Peyer's patch (tissue), 4 donors: ENCODE measurements at regions not wholly inside any gene's neighbourhood (a gene's known extent, or its start where the extent isn't known, plus 50 kb on each side); places are given as distances from the start of the nearest gene placed in this dataset.
"Not testable (repeated sequence)": the region's sequence is repeated elsewhere in the genome, so short reads cannot be mapped to it uniquely, and the experiment has no call there.

Experiments used
- DNase-seq, 3 donors: peaks; one replicate each; pipeline ENCODE4 v3.0.0-alpha.2; 2017 to 2019
- H3K27ac ChIP-seq, 4 donors: fragments of 200-600 bp; sonication (generic); one replicate each; pipeline ENCODE4 v1.5.1; 2016 to 2019
- H3K27me3 ChIP-seq, 2 donors: fragments of 200-600 bp; sonication (generic); one replicate each; pipeline ENCODE4 v1.5.1; 2019
- H3K36me3 ChIP-seq, 3 donors: fragments of 200-600 bp; sonication (generic); one replicate each; pipeline ENCODE4 v1.5.1; 2016 to 2019
- H3K4me1 ChIP-seq, 4 donors: fragments of 200-600 bp; sonication (generic); one replicate each; pipeline ENCODE4 v1.5.1; 2016 to 2019
- H3K4me3 ChIP-seq, 4 donors: fragments of 200-600 bp; sonication (generic); 1 replicate in 3 of 4; 2 replicates in 1 of 4; pipeline ENCODE4 v1.5.1; 2016 to 2019; ENCODE audit warnings: mild to moderate bottlenecking in 1 of 4
- H3K9me3 ChIP-seq, 4 donors: fragments of 200-600 bp; sonication (generic); one replicate each; pipeline ENCODE4 v1.5.1; 2016 to 2019; ENCODE audit warnings: mild to moderate bottlenecking in 1 of 4
- CTCF ChIP-seq, 6 experiments: fragments of 450-650 bp in 4 of 6; fragments of 200-600 bp in 2 of 6; sonication (generic) in 1 of 6; IDR thresholded peaks; one replicate each; pipeline ENCODE4 v1.5.1; 2017 to 2019; ENCODE audit warnings: antibody characterized with exemption in 6 of 6, mild to moderate bottlenecking in 3 of 6, moderate library complexity in 1 of 6
- POLR2A ChIP-seq, 2 donors: fragments of 450-650 bp; IDR thresholded peaks; one replicate each; pipeline ENCODE4 v1.5.1; 2017; ENCODE audit warnings: antibody characterized with exemption in 2 of 2, mild to moderate bottlenecking in 2 of 2, moderate library complexity in 2 of 2

DNA sequence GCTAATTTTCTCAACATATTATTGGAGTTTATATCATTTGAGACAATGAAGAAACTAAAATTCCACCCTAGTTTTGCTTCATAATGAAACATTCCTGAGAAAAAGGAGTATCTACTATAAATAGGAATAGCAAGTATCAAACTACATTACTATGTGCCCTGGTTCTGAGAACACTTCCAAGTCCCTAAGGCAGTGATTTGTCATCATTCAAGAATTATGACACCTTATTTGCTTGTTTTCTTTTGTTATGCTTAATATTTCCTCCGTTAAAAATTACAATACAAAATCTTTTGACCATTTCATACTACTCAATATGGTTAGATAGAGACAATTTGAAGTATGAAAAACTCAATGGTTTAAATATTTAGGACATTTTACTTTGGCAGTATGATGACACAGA, 707.8 kb upstream of the GOLIM4 start:
- Histone ChIP-seq H3K27ac (no peak overlapping the region), H3K4me3 (no peak overlapping the region), H3K9me3 (no peaks in the 10 kb centered on the region), H3K4me1 (no peaks in the 10 kb centered on the region), H3K27me3 (no peaks in the 10 kb centered on the region), H3K36me3 (no peaks in the 10 kb centered on the region)
- DNase-seq = no peak
- TF ChIP-seq CTCF (IDR thresholded peaks at IDR 0.05) (no peak), POLR2A (IDR thresholded peaks at IDR 0.05) (no peak)

- no peak for DNase-seq
- Histone ChIP-seq H3K27ac (no peak overlapping the region), H3K4me3 (no peak overlapping the region), H3K27me3 (no peaks in the 10 kb centered on the region), H3K4me1 (no peaks in the 10 kb centered on the region), H3K36me3 (no peaks in the 10 kb centered on the region), H3K9me3 (no peaks in the 10 kb centered on the region)
- TF ChIP-seq CTCF (IDR thresholded peaks at IDR 0.05) = no peak
- TF ChIP-seq POLR2A (IDR thresholded peaks at IDR 0.05) = no peak
Measured at GRCh38 chr3:168802766-168803165, 707.0 kb upstream of the GOLIM4 start.

DNA sequence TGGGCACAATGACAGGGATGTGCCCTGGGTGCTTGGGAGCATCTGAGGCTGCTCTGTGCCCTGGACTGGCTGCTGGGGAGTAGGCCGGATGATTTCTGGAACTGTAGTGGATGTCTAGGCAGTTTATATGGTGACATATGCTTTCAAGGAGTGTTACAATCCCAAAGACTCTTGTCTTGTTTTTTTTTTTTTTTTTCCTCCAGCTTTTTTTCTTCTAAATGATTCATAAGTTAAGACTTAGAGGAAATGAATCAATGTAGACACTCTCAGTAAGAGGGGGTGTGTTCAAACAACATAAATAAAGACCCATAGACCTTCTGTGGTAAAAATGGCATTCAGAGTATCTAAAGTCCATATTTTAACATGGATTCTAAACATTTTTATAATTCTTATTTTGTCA, 706.1 kb upstream of the GOLIM4 start:
- Histone ChIP-seq H3K36me3 (no peaks in the 10 kb centered on the region), H3K9me3 (no peaks in the 10 kb centered on the region), H3K4me3 (no peak overlapping the region), H3K27ac (no peak overlapping the region), H3K4me1 (no peaks in the 10 kb centered on the region), H3K27me3 (no peaks in the 10 kb centered on the region)
- TF ChIP-seq CTCF (IDR thresholded peaks at IDR 0.05) (no peak), POLR2A (IDR thresholded peaks at IDR 0.05) (no peak)
- DNase-seq = no peak

DNA sequence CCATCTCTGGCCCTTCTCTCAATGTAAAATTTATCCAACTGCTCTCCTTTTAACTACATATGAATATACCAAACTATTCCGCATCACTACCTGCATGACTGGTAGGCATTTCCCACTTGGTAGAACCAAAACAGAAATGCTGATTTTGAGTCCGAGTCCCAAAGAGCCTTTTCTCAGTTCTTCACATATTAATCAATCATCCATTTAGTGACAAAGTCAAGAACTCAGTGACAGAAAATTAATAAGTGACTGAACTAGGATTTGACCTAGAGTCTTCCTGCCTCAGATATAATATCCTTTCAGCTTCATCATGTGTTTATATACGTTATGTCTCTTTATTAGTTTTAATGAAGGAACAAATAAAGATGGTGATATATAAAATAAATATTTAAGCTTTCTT, 700.6 kb upstream of the GOLIM4 start:
- Histone ChIP-seq H3K27me3 (no peaks in the 10 kb centered on the region), H3K4me1 (no peaks in the 10 kb centered on the region), H3K27ac (no peak overlapping the region), H3K9me3 (no peaks in the 10 kb centered on the region), H3K36me3 (no peaks in the 10 kb centered on the region), H3K4me3 (no peak overlapping the region)
- no peak for DNase-seq
- TF ChIP-seq POLR2A (IDR thresholded peaks at IDR 0.05) (no peak), CTCF (IDR thresholded peaks at IDR 0.05) (no peak)

DNA sequence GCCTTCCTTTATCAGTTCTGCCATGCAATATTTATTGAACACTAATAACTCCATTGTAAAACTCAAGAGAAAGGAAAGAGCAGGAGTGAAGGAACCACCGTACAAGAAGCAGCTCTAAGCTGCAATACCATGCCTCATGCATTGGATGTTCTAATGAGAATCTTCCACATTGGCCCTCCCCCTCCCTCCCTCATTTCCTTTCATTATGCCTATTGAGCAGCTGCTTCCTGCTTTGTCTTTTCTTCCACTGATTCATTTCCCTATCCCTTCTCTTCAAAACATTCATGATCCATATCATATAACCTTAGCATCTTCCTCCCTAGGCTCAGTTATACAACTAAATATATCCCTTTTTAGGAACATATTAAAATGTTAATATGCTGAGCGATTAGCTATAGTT, 698.7 kb upstream of the GOLIM4 start:
- no peaks in the 10 kb centered on the region for H3K36me3 ChIP-seq
- no peak overlapping the region for H3K4me3 ChIP-seq
- TF ChIP-seq POLR2A (IDR thresholded peaks at IDR 0.05) = no peak
- TF ChIP-seq CTCF (IDR thresholded peaks at IDR 0.05) = no peak

DNA sequence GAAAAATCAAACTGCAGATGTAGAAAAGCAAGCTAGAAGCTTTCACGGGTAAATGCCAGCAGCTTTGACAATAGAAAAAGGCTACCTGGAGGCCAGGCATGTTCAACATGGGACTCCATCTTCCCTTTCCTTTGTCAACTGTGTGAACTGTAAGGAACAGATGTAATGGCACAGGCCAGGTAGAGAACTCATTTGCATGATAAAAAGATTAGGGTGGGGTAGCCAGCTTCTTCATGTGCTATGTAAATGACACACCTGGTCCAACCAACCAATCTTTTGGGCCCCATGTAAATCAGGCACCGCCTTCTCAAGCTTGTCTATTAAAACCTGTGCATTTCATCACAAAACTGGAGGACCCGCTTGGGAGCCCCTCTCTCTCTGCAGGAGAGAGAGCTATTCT, 686.5 kb upstream of the GOLIM4 start:
- H3K9me3 ChIP-seq = no peaks in the 10 kb centered on the region
- H3K4me3 ChIP-seq = no peak overlapping the region
- TF ChIP-seq CTCF (IDR thresholded peaks at IDR 0.05) (no peak), POLR2A (IDR thresholded peaks at IDR 0.05) (no peak)

More for the DNA sequence above, 698.7 kb upstream of the GOLIM4 start:
- no peaks in the 10 kb centered on the region for H3K27me3 ChIP-seq
- no peaks in the 10 kb centered on the region for H3K4me1 ChIP-seq
- H3K27ac ChIP-seq = no peak overlapping the region
- no peak for DNase-seq
- H3K9me3 ChIP-seq = no peaks in the 10 kb centered on the region

DNA sequence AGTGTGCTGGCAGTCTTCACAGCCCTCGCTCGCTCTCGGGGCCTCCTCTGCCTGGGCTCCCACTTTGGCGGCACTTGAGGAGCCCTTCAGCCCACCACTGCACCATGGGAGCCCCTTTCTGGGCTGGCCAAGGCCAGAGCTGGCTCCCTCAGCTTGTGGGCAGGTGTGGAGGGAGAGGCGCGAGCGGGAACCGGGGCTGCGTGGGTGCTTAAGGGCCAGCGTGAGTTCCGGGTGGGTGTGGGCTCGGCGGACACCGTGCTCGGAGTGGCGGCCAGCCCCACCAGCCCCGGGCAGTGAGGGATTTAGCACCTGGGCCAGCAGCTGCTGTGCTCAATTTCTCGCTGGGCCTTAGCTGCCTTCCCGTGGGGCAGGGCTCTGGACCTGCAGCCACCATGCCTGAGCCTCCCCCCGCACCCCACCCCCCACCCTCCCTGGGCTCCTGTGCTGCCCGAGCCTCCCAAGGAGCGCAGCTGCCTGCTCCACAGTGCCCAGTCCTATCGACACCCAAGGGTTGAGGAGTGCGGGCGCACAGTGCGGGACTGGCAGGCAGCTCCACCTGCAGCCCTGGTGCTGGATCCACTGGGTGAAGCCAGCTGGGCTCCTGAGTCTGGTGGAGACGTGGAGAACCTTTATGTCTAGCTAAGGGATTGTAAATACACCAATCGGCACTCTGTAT, 684.4 kb upstream of the GOLIM4 start:
- H3K27me3 ChIP-seq, H3K9me3 ChIP-seq, H3K4me1 ChIP-seq, H3K27ac ChIP-seq, H3K4me3 ChIP-seq, DNase-seq, H3K36me3 ChIP-seq: not testable (repeated sequence)

More for the DNA sequence above, 686.5 kb upstream of the GOLIM4 start:
- no peaks in the 10 kb centered on the region for H3K4me1 ChIP-seq
- no peaks in the 10 kb centered on the region for H3K27me3 ChIP-seq
- no peak for DNase-seq
- H3K36me3 ChIP-seq = no peaks in the 10 kb centered on the region
- H3K27ac ChIP-seq = no peak overlapping the region
